AG09309 (cell line): ENCODE measurements at regions not wholly inside any gene's neighbourhood (a gene's known extent, or its start where the extent isn't known, plus 50 kb on each side); places are given as distances from the start of the nearest gene placed in this dataset.

ENCODE experiments used
- DNase-seq: peaks from one replicate; pipeline ENCODE4 v3.0.0-alpha.2; 2010; ENCODE audit warnings: low read depth
- H3K4me3 ChIP-seq: 2 replicates; pipeline ENCODE4 v1.5.1; 2011; ENCODE audit warnings: mild to moderate bottlenecking, low read depth, low read length, moderate library complexity; ENCODE audit not compliant: control insufficient read depth
- TF ChIP-seq, protein P1 (sequence below): IDR thresholded peaks from 2 replicates; pipeline ENCODE4 v1.5.1; 2011; ENCODE audit warnings: mild to moderate bottlenecking, low read depth, low read length, inconsistent platforms; ENCODE audit not compliant: insufficient read depth, control insufficient read depth; ENCODE audit errors: missing control alignments

DNA sequence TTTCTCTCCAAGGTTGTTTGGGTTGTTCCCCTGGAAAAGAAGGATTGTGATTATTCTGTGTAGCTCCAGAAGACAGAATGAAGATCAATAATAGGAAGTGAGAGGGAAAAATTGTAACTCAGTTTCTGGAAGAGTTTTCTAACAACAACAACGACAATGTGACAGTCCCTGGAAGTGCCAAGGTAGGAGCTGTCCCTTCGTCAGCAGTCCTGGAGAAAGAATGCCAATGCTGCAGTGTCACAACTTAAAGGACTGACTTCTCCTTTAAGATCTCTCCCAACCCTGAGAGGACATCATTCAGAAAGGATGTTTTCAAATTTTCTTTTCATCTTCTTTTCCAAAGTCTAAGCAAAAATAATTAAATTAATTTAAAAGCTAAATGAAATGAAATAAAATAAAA lies 136.4 kb upstream of the GAP43 start:
- no peak overlapping the region for H3K4me3 ChIP-seq
- no peak for DNase-seq
- TF ChIP-seq, protein P1, sequence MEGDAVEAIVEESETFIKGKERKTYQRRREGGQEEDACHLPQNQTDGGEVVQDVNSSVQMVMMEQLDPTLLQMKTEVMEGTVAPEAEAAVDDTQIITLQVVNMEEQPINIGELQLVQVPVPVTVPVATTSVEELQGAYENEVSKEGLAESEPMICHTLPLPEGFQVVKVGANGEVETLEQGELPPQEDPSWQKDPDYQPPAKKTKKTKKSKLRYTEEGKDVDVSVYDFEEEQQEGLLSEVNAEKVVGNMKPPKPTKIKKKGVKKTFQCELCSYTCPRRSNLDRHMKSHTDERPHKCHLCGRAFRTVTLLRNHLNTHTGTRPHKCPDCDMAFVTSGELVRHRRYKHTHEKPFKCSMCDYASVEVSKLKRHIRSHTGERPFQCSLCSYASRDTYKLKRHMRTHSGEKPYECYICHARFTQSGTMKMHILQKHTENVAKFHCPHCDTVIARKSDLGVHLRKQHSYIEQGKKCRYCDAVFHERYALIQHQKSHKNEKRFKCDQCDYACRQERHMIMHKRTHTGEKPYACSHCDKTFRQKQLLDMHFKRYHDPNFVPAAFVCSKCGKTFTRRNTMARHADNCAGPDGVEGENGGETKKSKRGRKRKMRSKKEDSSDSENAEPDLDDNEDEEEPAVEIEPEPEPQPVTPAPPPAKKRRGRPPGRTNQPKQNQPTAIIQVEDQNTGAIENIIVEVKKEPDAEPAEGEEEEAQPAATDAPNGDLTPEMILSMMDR, result no peak

DNA sequence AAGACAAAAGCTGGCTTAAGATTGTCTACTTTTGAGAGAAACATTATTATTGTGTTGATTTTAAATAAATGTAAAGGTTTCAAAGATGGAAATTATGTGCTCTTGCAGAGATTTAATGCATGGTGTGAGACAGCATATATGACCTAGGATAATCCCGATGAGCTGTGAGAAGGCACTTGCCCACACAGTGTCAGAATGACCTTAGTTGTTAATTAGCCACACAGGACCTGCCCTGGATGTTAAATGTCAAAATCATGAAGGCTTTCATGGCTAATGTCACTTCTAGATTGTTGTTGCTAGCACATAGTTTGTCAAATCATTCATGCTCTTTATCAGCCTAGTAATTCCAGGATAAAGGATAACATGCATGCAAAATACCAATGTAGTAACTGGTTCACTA lies 135.3 kb upstream of the GAP43 start:
- TF ChIP-seq, protein P1, result no peak
- no peak for DNase-seq
- no peak overlapping the region for H3K4me3 ChIP-seq

GRCh38 chr3:115488409-115488808 lies 134.9 kb upstream of the GAP43 start:
- no peak for DNase-seq
- TF ChIP-seq, protein P1, result no peak
- no peak overlapping the region for H3K4me3 ChIP-seq

DNA sequence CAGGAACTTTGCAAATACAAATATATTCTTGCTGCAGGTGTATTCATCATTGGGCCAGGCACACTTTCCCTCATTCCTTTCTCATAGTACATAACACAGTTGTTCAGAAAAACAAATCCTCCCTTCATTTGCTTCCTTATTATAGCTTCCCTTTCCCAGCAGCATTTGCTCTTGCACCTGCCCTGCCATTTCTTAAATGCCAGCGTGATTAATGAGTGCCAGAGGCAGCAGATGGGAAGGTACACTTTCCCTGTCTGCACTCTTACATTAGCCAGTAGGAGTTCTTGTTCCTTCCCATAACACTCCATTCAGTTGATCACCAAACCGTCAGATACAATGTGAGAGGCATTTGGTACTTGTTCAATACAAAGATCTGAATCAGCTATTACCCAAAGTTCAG lies 128.5 kb upstream of the GAP43 start:
- H3K4me3 ChIP-seq, result no peak overlapping the region
- TF ChIP-seq, protein P1, result no peak
- DNase-seq, result no peak

DNA sequence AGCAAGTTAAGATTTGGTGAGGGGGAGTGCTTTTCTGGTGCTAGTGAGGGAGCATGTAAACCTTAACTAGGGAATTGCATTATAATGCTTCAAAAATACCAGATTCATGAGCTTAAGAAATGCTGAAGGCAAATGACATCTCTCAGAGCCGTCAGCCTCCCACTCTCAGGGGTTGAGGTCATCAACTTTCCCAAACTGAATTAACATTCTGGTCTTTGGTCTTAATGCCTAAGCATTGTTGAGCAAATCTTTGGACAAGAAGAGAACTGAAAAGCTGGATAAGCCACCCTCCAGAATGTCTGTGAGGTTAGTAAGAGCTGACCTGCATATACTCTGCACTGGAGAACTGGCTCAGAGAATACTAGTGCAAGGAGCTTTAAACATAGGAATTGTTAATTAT lies 124.9 kb upstream of the GAP43 start:
- TF ChIP-seq, protein P1, result no peak
- no peak overlapping the region for H3K4me3 ChIP-seq
- DNase-seq, result no peak

DNA sequence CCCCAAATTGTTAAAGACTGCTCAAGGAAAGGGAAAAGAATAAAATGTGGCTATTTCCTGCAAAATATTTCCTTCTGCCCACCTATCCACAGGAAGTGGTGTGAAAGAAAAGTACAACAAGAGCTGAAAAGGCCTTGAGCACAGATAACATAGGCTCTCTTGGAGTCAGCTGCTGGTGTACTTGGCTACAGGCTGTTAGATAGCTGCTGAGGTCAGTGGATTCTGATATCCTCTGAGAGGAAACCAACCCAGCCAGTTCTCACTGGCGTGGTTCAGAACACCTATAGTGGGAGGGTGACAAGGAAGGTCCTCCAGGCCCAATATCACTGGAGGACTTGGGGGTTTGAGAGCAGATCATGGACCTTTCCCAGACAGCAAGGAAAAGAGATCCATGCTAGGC lies 124.4 kb upstream of the GAP43 start:
- no peak overlapping the region for H3K4me3 ChIP-seq
- TF ChIP-seq, protein P1, result no peak
- DNase-seq, result no peak

DNA sequence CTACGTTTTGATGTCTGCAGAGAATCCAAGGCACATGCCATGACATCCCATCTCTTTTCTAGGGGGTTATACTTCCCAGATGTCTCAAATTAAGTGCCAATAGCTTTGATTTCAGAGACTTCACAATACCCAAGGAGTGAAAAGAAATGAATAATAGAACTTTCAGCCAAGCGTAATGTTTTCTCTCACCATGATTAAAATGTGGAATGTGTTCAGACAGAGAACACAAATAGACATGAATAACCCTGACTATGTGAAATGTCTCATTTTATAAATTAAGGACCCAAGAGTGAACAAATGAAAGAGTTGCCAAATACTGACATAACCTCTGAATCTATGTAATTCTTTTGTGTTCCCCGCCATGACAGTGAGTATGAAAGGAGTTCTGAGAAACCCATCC lies 123.6 kb upstream of the GAP43 start:
- no peak overlapping the region for H3K4me3 ChIP-seq
- DNase-seq, result no peak
- TF ChIP-seq, protein P1, result no peak
